ENCODE measurements at regions not wholly inside any gene's neighbourhood (a gene's known extent, or its start where the extent isn't known, plus 50 kb on each side); places are given as distances from the start of the nearest gene placed in this dataset.
A peak's percentile ranks its signal among the peaks of the same experiment; 100 is the strongest.

- Histone ChIP-seq H3K9ac (ENCODE audit: low read length) (no peak overlapping the region), H3K4me1 (ENCODE audit: insufficient read depth, low read length) (peaks cover 22% of the 10 kb centered on the region), H3K4me3 (ENCODE audit: low read depth in 1 of 2, low read length in 2 of 2) (no peak overlapping the region), H3K27ac (ENCODE audit: low read depth, low read length) (no peak overlapping the region), H3K9me3 (ENCODE audit: low read length) (no peaks in the 10 kb centered on the region), H3K27me3 (ENCODE audit: control insufficient read depth in 1 of 2, insufficient read depth in 2 of 2, low read length in 2 of 2) (no peaks in the 10 kb centered on the region), H3K36me3 (ENCODE audit: insufficient read depth, low read length) (no peaks in the 10 kb centered on the region)
These were observed 716.6 kb downstream of the OTOL1 start for GRCh38 chr3:162213196-162213595.

DNA sequence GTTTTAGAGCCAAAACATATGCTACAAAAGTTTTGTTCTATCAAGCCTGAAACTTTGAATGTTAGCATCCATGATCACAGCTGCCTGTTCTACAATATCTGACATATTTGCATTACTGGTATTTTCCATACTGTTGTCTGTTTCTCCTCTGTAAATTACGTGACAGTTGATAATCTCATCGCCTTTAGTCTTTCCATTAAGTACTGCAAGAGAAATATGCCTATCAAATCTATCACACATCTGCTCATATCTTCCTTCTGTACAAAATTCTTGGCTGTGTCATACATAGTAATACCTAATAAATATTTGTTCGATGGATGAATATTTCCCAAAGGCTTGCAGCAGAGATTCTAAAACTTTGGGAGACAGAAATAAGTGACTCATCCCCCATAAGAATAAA, 717.3 kb downstream of the OTOL1 start:
- Histone ChIP-seq H3K4me1 (ENCODE audit: insufficient read depth, low read length) (peaks cover 26% of the 10 kb centered on the region), H3K27me3 (ENCODE audit: control insufficient read depth in 1 of 2, insufficient read depth in 2 of 2, low read length in 2 of 2) (no peaks in the 10 kb centered on the region), H3K9me3 (ENCODE audit: low read length) (no peaks in the 10 kb centered on the region), H3K9ac (ENCODE audit: low read length) (no peak overlapping the region), H3K4me3 (ENCODE audit: low read depth in 1 of 2, low read length in 2 of 2) (no peak overlapping the region), H3K36me3 (ENCODE audit: insufficient read depth, low read length) (no peaks in the 10 kb centered on the region), H3K27ac (ENCODE audit: low read depth, low read length) (no peak overlapping the region)

GRCh38 chr3:162217647-162218046, 721.0 kb downstream of the OTOL1 start:
- Histone ChIP-seq H3K27me3 (ENCODE audit: control insufficient read depth in 1 of 2, insufficient read depth in 2 of 2, low read length in 2 of 2) (no peaks in the 10 kb centered on the region), H3K36me3 (ENCODE audit: insufficient read depth, low read length) (no peaks in the 10 kb centered on the region), H3K4me1 (ENCODE audit: insufficient read depth, low read length) (peaks cover 19% of the 10 kb centered on the region), H3K9me3 (ENCODE audit: low read length) (no peaks in the 10 kb centered on the region), H3K27ac (ENCODE audit: low read depth, low read length) (peak overlapping the region; percentile 57), H3K4me3 (ENCODE audit: low read depth in 1 of 2, low read length in 2 of 2) (no peak overlapping the region), H3K9ac (ENCODE audit: low read length) (no peak overlapping the region)

DNA sequence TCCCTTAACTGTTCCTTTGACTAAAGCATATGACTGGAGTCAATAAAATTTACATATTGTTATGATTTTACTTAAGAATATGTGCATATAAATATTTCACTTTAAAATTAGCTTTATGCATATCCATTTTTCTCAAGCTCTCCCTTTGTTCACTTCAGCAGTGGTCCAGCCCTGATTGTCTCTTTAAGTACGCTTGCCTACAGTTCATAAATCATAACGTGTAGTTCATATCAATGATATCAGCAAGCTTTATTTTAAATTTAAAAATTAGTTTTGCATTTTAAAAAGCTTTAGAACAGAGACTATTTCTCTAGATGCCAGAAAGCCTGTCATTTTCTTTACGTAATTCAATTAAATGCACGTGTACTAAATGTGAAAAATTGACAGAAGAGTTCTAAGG, 721.9 kb downstream of the OTOL1 start:
- H3K4me3 ChIP-seq (ENCODE audit: low read depth in 1 of 2, low read length in 2 of 2): no peak overlapping the region
- H3K27ac ChIP-seq (ENCODE audit: low read depth, low read length): no peak overlapping the region
- no peaks in the 10 kb centered on the region for H3K27me3 ChIP-seq (ENCODE audit: control insufficient read depth in 1 of 2, insufficient read depth in 2 of 2, low read length in 2 of 2)
- H3K36me3 ChIP-seq (ENCODE audit: insufficient read depth, low read length): no peaks in the 10 kb centered on the region
- no peak overlapping the region for H3K9ac ChIP-seq (ENCODE audit: low read length)
- H3K4me1 ChIP-seq (ENCODE audit: insufficient read depth, low read length): peaks cover 19% of the 10 kb centered on the region
- H3K9me3 ChIP-seq (ENCODE audit: low read length): no peaks in the 10 kb centered on the region

DNA sequence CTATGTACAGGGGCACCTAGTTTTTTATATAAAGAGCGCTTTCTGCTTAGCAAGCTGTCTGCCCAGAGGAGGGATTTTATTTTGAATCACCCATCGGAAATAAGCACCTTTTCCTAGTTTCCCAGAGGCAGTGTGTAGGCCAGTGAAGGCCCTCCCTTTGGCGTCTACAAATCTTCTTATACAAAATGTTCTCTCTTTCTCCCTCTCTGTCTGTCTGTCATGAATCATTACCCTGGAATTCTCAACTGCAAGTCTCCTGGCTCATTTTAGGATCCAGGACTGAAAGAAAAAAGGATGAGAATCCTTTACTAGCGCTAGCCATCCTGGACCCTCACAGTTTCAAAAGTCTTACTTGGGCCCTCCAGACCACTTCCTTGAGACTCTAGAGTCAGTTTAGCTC, 728.1 kb downstream of the OTOL1 start:
- H3K9me3 ChIP-seq (ENCODE audit: low read length): no peaks in the 10 kb centered on the region
- H3K4me3 ChIP-seq (ENCODE audit: low read depth in 1 of 2, low read length in 2 of 2): no peak overlapping the region
- H3K36me3 ChIP-seq (ENCODE audit: insufficient read depth, low read length): no peaks in the 10 kb centered on the region
- no peaks in the 10 kb centered on the region for H3K27me3 ChIP-seq (ENCODE audit: control insufficient read depth in 1 of 2, insufficient read depth in 2 of 2, low read length in 2 of 2)
- no peak overlapping the region for H3K27ac ChIP-seq (ENCODE audit: low read depth, low read length)
- no peak overlapping the region for H3K9ac ChIP-seq (ENCODE audit: low read length)
- peaks cover 9% of the 10 kb centered on the region for H3K4me1 ChIP-seq (ENCODE audit: insufficient read depth, low read length)

- Histone ChIP-seq H3K36me3 (ENCODE audit: insufficient read depth, low read length) (no peaks in the 10 kb centered on the region), H3K4me3 (ENCODE audit: low read depth in 1 of 2, low read length in 2 of 2) (no peak overlapping the region), H3K9me3 (ENCODE audit: low read length) (no peaks in the 10 kb centered on the region), H3K27ac (ENCODE audit: low read depth, low read length) (no peak overlapping the region), H3K27me3 (ENCODE audit: control insufficient read depth in 1 of 2, insufficient read depth in 2 of 2, low read length in 2 of 2) (no peaks in the 10 kb centered on the region), H3K4me1 (ENCODE audit: insufficient read depth, low read length) (peaks cover 5% of the 10 kb centered on the region), H3K9ac (ENCODE audit: low read length) (no peak overlapping the region)
These were observed 740.3 kb downstream of the OTOL1 start for GRCh38 chr3:162236949-162237348.

GRCh38 chr3:162250782-162251181, 754.2 kb downstream of the OTOL1 start:
- Histone ChIP-seq H3K4me1 (ENCODE audit: insufficient read depth, low read length) (no peaks in the 10 kb centered on the region), H3K9me3 (ENCODE audit: low read length) (no peaks in the 10 kb centered on the region), H3K27me3 (ENCODE audit: control insufficient read depth in 1 of 2, insufficient read depth in 2 of 2, low read length in 2 of 2) (no peaks in the 10 kb centered on the region), H3K4me3 (ENCODE audit: low read depth in 1 of 2, low read length in 2 of 2) (no peak overlapping the region), H3K27ac (ENCODE audit: low read depth, low read length) (no peak overlapping the region), H3K9ac (ENCODE audit: low read length) (no peak overlapping the region), H3K36me3 (ENCODE audit: insufficient read depth, low read length) (no peaks in the 10 kb centered on the region)

DNA sequence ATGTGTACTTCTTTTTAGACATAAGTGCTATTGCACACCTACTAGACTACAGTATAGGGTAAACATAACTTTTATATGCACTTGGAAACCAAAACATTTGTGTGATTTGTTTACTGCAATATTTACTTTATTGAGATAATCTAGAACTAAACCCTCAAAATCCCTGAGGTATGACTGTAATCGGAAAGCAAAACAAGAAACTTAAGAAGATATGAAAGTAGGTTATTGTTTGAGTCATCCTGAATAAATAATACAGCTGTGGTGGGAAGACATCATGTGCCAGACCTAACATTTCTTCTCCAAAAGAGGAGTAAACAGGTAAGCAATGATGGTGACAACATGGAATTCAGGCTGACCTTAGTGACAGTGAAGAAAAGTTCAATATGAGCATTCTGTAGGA, 765.5 kb downstream of the OTOL1 start:
- Histone ChIP-seq H3K9me3 (ENCODE audit: low read length) (no peaks in the 10 kb centered on the region), H3K27me3 (ENCODE audit: control insufficient read depth in 1 of 2, insufficient read depth in 2 of 2, low read length in 2 of 2) (no peaks in the 10 kb centered on the region)

GRCh38 chr3:162263596-162263995, 767.0 kb downstream of the OTOL1 start:
- H3K4me1 ChIP-seq (ENCODE audit: insufficient read depth, low read length): no peaks in the 10 kb centered on the region
- no peak overlapping the region for H3K27ac ChIP-seq (ENCODE audit: low read depth, low read length)
- no peaks in the 10 kb centered on the region for H3K27me3 ChIP-seq (ENCODE audit: control insufficient read depth in 1 of 2, insufficient read depth in 2 of 2, low read length in 2 of 2)
- H3K36me3 ChIP-seq (ENCODE audit: insufficient read depth, low read length): no peaks in the 10 kb centered on the region
- no peak overlapping the region for H3K4me3 ChIP-seq (ENCODE audit: low read depth in 1 of 2, low read length in 2 of 2)
- H3K9ac ChIP-seq (ENCODE audit: low read length): no peak overlapping the region
- peaks cover 4% of the 10 kb centered on the region for H3K9me3 ChIP-seq (ENCODE audit: low read length)

More for the DNA sequence above, 765.5 kb downstream of the OTOL1 start:
- Histone ChIP-seq H3K9ac (ENCODE audit: low read length) (no peak overlapping the region), H3K36me3 (ENCODE audit: insufficient read depth, low read length) (no peaks in the 10 kb centered on the region), H3K27ac (ENCODE audit: low read depth, low read length) (no peak overlapping the region), H3K4me1 (ENCODE audit: insufficient read depth, low read length) (no peaks in the 10 kb centered on the region), H3K4me3 (ENCODE audit: low read depth in 1 of 2, low read length in 2 of 2) (no peak overlapping the region)

DNA sequence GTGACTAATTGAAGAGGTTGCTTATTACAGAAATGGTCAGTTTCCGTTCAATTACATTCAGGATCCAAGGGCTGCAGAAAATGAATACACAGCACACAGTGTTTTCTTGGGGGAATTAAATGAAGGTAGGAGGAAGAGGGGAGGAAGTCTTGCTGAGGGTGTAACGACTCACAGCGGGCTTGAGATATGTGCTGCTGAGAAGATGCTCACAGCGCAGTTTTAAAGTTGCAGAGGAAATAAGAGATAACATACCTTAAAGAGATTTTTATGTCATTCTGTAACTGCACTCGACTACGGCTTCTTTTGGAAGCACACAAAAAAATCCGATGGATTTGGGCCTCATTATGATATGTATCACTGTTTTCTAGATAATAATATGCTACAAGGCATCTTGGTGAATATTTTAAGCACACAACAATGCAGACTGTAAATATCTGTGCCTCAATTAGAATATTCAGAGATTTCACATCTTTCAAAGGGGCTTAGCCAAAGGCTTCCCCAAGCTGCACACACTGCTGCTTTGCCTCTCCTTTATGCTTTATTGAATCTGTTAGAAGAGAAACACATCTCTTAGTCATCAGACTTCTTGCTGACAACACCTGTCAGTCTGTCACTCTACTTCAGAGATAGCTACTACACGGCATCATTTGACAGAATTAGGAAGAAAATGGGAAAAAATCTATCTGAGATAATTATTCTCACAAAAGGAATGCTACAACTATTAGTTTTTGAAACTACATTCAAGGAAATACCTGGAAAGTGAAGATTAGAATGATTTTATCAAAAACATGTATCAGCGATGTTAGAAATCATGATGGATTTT, 773.2 kb downstream of the OTOL1 start:
- H3K9ac ChIP-seq (ENCODE audit: low read length): no peak overlapping the region
- no peak overlapping the region for H3K4me3 ChIP-seq (ENCODE audit: low read depth in 1 of 2, low read length in 2 of 2)
- H3K27ac ChIP-seq (ENCODE audit: low read depth, low read length): no peak overlapping the region
- H3K27me3 ChIP-seq (ENCODE audit: control insufficient read depth in 1 of 2, insufficient read depth in 2 of 2, low read length in 2 of 2): no peaks in the 10 kb centered on the region
- H3K36me3 ChIP-seq (ENCODE audit: insufficient read depth, low read length): no peaks in the 10 kb centered on the region
- no peaks in the 10 kb centered on the region for H3K4me1 ChIP-seq (ENCODE audit: insufficient read depth, low read length)
- peaks cover 4% of the 10 kb centered on the region for H3K9me3 ChIP-seq (ENCODE audit: low read length)

- H3K27me3 ChIP-seq (ENCODE audit: control insufficient read depth in 1 of 2, insufficient read depth in 2 of 2, low read length in 2 of 2): no peaks in the 10 kb centered on the region
These were observed 777.5 kb downstream of the OTOL1 start for GRCh38 chr3:162274070-162274469.

GRCh38 chr3:162278834-162279233, 782.2 kb downstream of the OTOL1 start:
- Histone ChIP-seq H3K27me3 (ENCODE audit: control insufficient read depth in 1 of 2, insufficient read depth in 2 of 2, low read length in 2 of 2) (no peaks in the 10 kb centered on the region), H3K36me3 (ENCODE audit: insufficient read depth, low read length) (no peaks in the 10 kb centered on the region), H3K4me3 (ENCODE audit: low read depth in 1 of 2, low read length in 2 of 2) (no peak overlapping the region), H3K9me3 (ENCODE audit: low read length) (peaks cover 13% of the 10 kb centered on the region), H3K4me1 (ENCODE audit: insufficient read depth, low read length) (no peaks in the 10 kb centered on the region), H3K9ac (ENCODE audit: low read length) (no peak overlapping the region), H3K27ac (ENCODE audit: low read depth, low read length) (no peak overlapping the region)

More at GRCh38 chr3:162274070-162274469, 777.5 kb downstream of the OTOL1 start:
- Histone ChIP-seq H3K36me3 (ENCODE audit: insufficient read depth, low read length) (no peaks in the 10 kb centered on the region), H3K9me3 (ENCODE audit: low read length) (no peaks in the 10 kb centered on the region), H3K9ac (ENCODE audit: low read length) (no peak overlapping the region), H3K4me1 (ENCODE audit: insufficient read depth, low read length) (no peaks in the 10 kb centered on the region), H3K4me3 (ENCODE audit: low read depth in 1 of 2, low read length in 2 of 2) (no peak overlapping the region), H3K27ac (ENCODE audit: low read depth, low read length) (no peak overlapping the region)

Measured in muscle layer of colon (tissue), 2 donors.